HCT116 (cell line): ENCODE measurements at regions not wholly inside any gene's neighbourhood (a gene's known extent, or its start where the extent isn't known, plus 50 kb on each side); places are given as distances from the start of the nearest gene placed in this dataset.

Source experiments
- ATAC-seq: fragments of 200-7000 bp; cut with Tn5 transposase; 2 replicates; pipeline ENCODE4 v1.9.1; 2020; ENCODE audit warnings: mild to moderate bottlenecking, moderate library complexity
- BruUV-seq: library from RNA; stranded (reverse); fragments of 400-500 nt; replicated peaks from 2 replicates; lab custom pipeline; 2021; lab: Mats Ljungman, UMichigan
- CTCF ChIA-PET: fragments of 300-600 bp; sonication (Branson Sonifier 250); formaldehyde crosslinking; loops from one replicate; lab custom pipeline; 2021; ENCODE audit warnings: antibody characterized with exemption; lab: Charles Lee
- POLR2A ChIA-PET: fragments of 300-600, 350-600 bp; sonication (Branson Sonifier 250); formaldehyde crosslinking; loops from one replicate; lab custom pipeline; 2021; ENCODE audit warnings: antibody characterized with exemption; lab: Charles Lee
- RAD21 ChIA-PET, 2 experiments: fragments of 300-600 bp; sonication (Branson Sonifier 250); formaldehyde crosslinking; loops; one replicate each; lab custom pipeline; 2023; ENCODE audit warnings: low total read pairs in 2 of 2; ENCODE audit not compliant: uncharacterized antibody in 2 of 2, unreplicated experiment in 2 of 2, low non-redundant PET in 1 of 2; lab: Charles Lee
- DNase-seq: peaks from one replicate; pipeline ENCODE4 v3.0.0-alpha.2; 2010; ENCODE audit warnings: low read depth, low spot score
- H2AFZ ChIP-seq: fragments of 200-600 bp; shearing (Covaris generic), sonication (generic); 2 replicates; pipeline ENCODE4 v1.6.1; 2017; ENCODE audit warnings: low read depth, mixed run types, mixed read lengths, antibody characterized with exemption, low read length; ENCODE audit not compliant: poor library complexity, severe bottlenecking
- H3K27ac ChIP-seq: 2 replicates; pipeline ENCODE4 v1.5.1; 2012; ENCODE audit warnings: low read depth, low read length
- H3K27me3 ChIP-seq: fragments of 200-600 bp; sonication (generic); 2 replicates; pipeline ENCODE4 v1.6.1; 2016; ENCODE audit warnings: mixed run types, low read length, mixed read lengths; ENCODE audit not compliant: insufficient read depth
- H3K36me3 ChIP-seq, 2 experiments: fragments of 200-500 bp in 1 of 2; fragments of 200-600 bp in 1 of 2; sonication (Bioruptor generic) in 1 of 2; sonication (generic) in 1 of 2; 2 replicates each; pipeline versions ENCODE4 v1.5.1 to v1.6.1; 2014 to 2016; ENCODE audit warnings: low read length in 2 of 2, inconsistent platforms in 1 of 2, mixed read lengths in 1 of 2, mixed run types in 1 of 2; ENCODE audit not compliant: insufficient read depth in 2 of 2, control insufficient read depth in 1 of 2
- H3K4me1 ChIP-seq, 2 experiments: fragments of 200-600 bp in 1 of 2; sonication (generic) in 1 of 2; 2 replicates each; pipeline versions ENCODE4 v1.5.1 to v1.6.1; 2012 to 2017; ENCODE audit warnings: low read length in 2 of 2, inconsistent platforms in 1 of 2, mild to moderate bottlenecking in 1 of 2, mixed read lengths in 1 of 2, mixed run types in 1 of 2, moderate library complexity in 1 of 2; ENCODE audit not compliant: insufficient read depth in 2 of 2, control insufficient read depth in 1 of 2
- H3K4me2 ChIP-seq: fragments of 200-600 bp; sonication (generic); 2 replicates; pipeline ENCODE4 v1.6.1; 2017; ENCODE audit warnings: mixed run types, low read length, mixed read lengths
- H3K4me3 ChIP-seq, 2 experiments: fragments of 200-600 bp in 1 of 2; sonication (generic) in 1 of 2; replicated peaks in 1 of 2; 2 replicates each; pipeline ENCODE4 v1.5.1; 2011 to 2016; ENCODE audit warnings: low read length in 2 of 2, control low read depth in 1 of 2, low read depth in 1 of 2, mild to moderate bottlenecking in 1 of 2, mixed read lengths in 1 of 2, mixed run types in 1 of 2
- H3K79me2 ChIP-seq: fragments of 200-600 bp; sonication (generic); 2 replicates; pipeline ENCODE4 v1.6.1; 2017; ENCODE audit warnings: mild to moderate bottlenecking, mixed run types, low read length, moderate library complexity, mixed read lengths; ENCODE audit not compliant: insufficient read depth
- H3K9ac ChIP-seq: fragments of 200-600 bp; sonication (generic); 2 replicates; pipeline ENCODE4 v1.6.1; 2016; ENCODE audit warnings: low read length, mixed read lengths
- H3K9me2 ChIP-seq: fragments of 200-600 bp; sonication (generic), shearing (Covaris generic); 2 replicates; pipeline ENCODE4 v1.6.1; 2017; ENCODE audit warnings: mixed run types, mild to moderate bottlenecking, moderate library complexity; ENCODE audit not compliant: insufficient read depth
- H3K9me3 ChIP-seq, 2 experiments: fragments of 200-500 bp in 1 of 2; fragments of 200-600 bp in 1 of 2; sonication (Bioruptor generic) in 1 of 2; sonication (generic) in 1 of 2; 2 replicates each; pipeline ENCODE4 v1.6.1; 2014 to 2017; ENCODE audit warnings: low read length in 2 of 2, mixed read lengths in 2 of 2, inconsistent platforms in 1 of 2, low read depth in 1 of 2, mild to moderate bottlenecking in 1 of 2, mixed run types in 1 of 2, moderate library complexity in 1 of 2; ENCODE audit not compliant: control insufficient read depth in 1 of 2, insufficient read depth in 1 of 2
- H4K20me1 ChIP-seq: fragments of 200-600 bp; sonication (generic), shearing (Covaris generic); 2 replicates; pipeline ENCODE4 v1.6.1; 2017; ENCODE audit warnings: mixed run types, mild to moderate bottlenecking, moderate library complexity; ENCODE audit not compliant: insufficient read depth
- CBX3 ChIP-seq: IDR thresholded peaks from 2 replicates; pipeline ENCODE4 v1.6.1; 2012; ENCODE audit warnings: low read depth
- CTCF ChIP-seq, 3 experiments: fragments of 200-600 bp in 1 of 3; sonication (generic) in 1 of 3; IDR thresholded peaks in 2 of 3; conservative IDR thresholded peaks in 1 of 3; 2 replicates each; pipeline ENCODE4 v1.5.1; 2012 to 2017; ENCODE audit warnings: low read depth in 2 of 3, low read length in 2 of 3, antibody characterized with exemption in 1 of 3, borderline replicate concordance in 1 of 3, control low read depth in 1 of 3, mild to moderate bottlenecking in 1 of 3, mixed read lengths in 1 of 3, mixed run types in 1 of 3, moderate library complexity in 1 of 3; ENCODE audit not compliant: insufficient read depth in 1 of 3
- EGR1 ChIP-seq: IDR thresholded peaks from 2 replicates; pipeline ENCODE4 v1.6.1; 2012; ENCODE audit warnings: low read depth
- ELF1 ChIP-seq: IDR thresholded peaks from 2 replicates; pipeline ENCODE4 v1.6.1; 2012; ENCODE audit warnings: low read depth, borderline replicate concordance
- JUND ChIP-seq: IDR thresholded peaks from 2 replicates; pipeline ENCODE4 v1.6.1; 2012
- POLR2A ChIP-seq: IDR thresholded peaks from 2 replicates; pipeline ENCODE4 v1.7.0; 2011; ENCODE audit warnings: borderline replicate concordance; ENCODE audit not compliant: insufficient read depth, insufficient read length; ENCODE audit errors: extremely low read depth
- POLR2AphosphoS5 ChIP-seq: IDR thresholded peaks from 2 replicates; pipeline ENCODE4 v1.6.1; 2011; ENCODE audit warnings: mild to moderate bottlenecking, low read depth, low read length, moderate library complexity
- RAD21 ChIP-seq: IDR thresholded peaks from 2 replicates; pipeline ENCODE4 v1.6.1; 2012; ENCODE audit warnings: low read depth, mild to moderate bottlenecking
- REST ChIP-seq: IDR thresholded peaks from 2 replicates; pipeline ENCODE4 v1.6.1; 2012; ENCODE audit warnings: low read depth
- TCF7L2 ChIP-seq: IDR thresholded peaks from 2 replicates; pipeline ENCODE4 v1.7.0; 2011; ENCODE audit warnings: borderline replicate concordance, inconsistent platforms; ENCODE audit not compliant: insufficient read depth, insufficient read length; ENCODE audit errors: extremely low read depth
- YY1 ChIP-seq: IDR thresholded peaks from 2 replicates; pipeline ENCODE4 v1.6.1; 2011; ENCODE audit warnings: low read length, low read depth, moderate library complexity, mild to moderate bottlenecking; ENCODE audit not compliant: insufficient replicate concordance; ENCODE audit errors: extremely low read depth
- ZFX ChIP-seq: fragments of 450-650 bp; IDR thresholded peaks from 2 replicates; pipeline ENCODE4 v1.6.1; 2017
- ZNF274 ChIP-seq: fragments of 200-500 bp; sonication (Bioruptor generic); IDR thresholded peaks from 2 replicates; pipeline ENCODE4 v1.6.1; 2014; ENCODE audit warnings: mild to moderate bottlenecking, low read depth, low read length, inconsistent platforms
- intact Hi-C: fragments of 100-400 bp; cut with micrococcal nuclease; formaldehyde crosslinking; loops from 2 replicates; pipeline ENCODE4 v1.10.0; 2022

- H4K20me1 ChIP-seq = no peaks in the 10 kb centered on the region
- no peaks in the 10 kb centered on the region for H3K36me3 ChIP-seq
- BruUV-seq = no TSS peak
- RAD21 ChIA-PET = no interaction called here
- H3K9me3 ChIP-seq = no peaks in the 10 kb centered on the region
- no peak for DNase-seq
- no peaks in the 10 kb centered on the region for H3K4me1 ChIP-seq
- H2AFZ ChIP-seq = no peak overlapping the region
- no peak overlapping the region for H3K27ac ChIP-seq
- no peak overlapping the region for H3K9ac ChIP-seq
- CTCF ChIA-PET = no interaction called here
- TF ChIP-seq POLR2AphosphoS5 (no peak), JUND (no peak), ZFX (no peak), RAD21 (no peak), EGR1 (no peak), POLR2A (no peak), ZNF274 (no peak), REST (no peak), YY1 (no peak), CBX3 (no peak), TCF7L2 (no peak), CTCF (IDR thresholded peaks at IDR 0.05 in 2 of 3, conservative IDR thresholded peaks at IDR 0.05 in 1 of 3; ENCODE audit: borderline replicate concordance in 1 of 3, insufficient read depth in 1 of 3, low read depth in 2 of 3, low read length in 2 of 3) (no peak), ELF1 (no peak)
- H3K4me3 ChIP-seq = no peak overlapping the region
- H3K4me2 ChIP-seq = no peak overlapping the region
- intact Hi-C loops = no loop called here
- no peaks in the 10 kb centered on the region for H3K79me2 ChIP-seq
- ATAC-seq = no peak
- H3K27me3 ChIP-seq = peaks cover 24% of the 10 kb centered on the region
- POLR2A ChIA-PET = no interaction called here
- no peaks in the 10 kb centered on the region for H3K9me2 ChIP-seq
Measured at GRCh38 chr5:174832811-174833210, 108.4 kb downstream of the MSX2 start.
